HG03060 (cell line): ENCODE measurements at regions not wholly inside any gene's neighbourhood (a gene's known extent, or its start where the extent isn't known, plus 50 kb on each side); places are given as distances from the start of the nearest gene placed in this dataset.

Experiments used
- ATAC-seq: cut with Tn5 transposase; IDR thresholded peaks from one replicate; pipeline ENCODE4 v1.9.1; 2021; ENCODE audit warnings: low read depth, moderate number of reproducible peaks; ENCODE audit not compliant: unreplicated experiment

DNA sequence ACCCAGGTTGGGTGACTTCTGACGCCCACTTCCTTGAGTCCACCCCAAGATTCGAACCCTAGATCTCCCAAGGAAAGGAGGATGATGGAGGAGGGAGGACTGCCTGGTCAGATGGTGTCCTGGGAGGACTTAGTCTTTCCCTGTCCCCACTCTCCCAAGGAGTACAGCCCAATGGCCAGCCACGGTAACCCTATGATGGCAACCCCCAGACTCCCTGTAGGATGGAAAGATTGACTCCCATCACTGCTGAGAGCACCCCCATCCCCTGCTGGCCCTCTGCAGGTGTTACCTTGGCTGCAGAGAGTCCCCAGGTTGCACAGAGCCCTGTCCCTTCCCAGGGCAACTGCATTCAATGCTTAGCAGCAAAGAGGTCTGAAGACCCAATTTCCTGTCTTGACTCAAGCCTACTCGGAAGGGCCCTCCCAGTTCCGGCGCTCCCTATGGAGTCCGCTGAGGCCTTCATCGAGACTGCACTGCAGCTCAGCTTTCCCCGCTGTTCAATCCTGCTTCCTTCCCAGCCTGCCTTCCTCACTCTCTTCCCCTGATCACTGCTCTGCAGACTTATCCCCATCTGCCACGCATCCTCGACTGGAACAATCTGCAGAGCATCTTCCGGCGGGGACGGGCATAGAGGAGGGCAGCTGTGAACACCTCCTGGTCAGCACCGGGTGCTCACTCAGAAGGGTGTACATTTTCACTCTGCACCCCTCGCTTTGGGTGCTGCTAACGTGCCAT is 50.8 kb upstream of the OCM2 start:
- no peak for ATAC-seq

DNA sequence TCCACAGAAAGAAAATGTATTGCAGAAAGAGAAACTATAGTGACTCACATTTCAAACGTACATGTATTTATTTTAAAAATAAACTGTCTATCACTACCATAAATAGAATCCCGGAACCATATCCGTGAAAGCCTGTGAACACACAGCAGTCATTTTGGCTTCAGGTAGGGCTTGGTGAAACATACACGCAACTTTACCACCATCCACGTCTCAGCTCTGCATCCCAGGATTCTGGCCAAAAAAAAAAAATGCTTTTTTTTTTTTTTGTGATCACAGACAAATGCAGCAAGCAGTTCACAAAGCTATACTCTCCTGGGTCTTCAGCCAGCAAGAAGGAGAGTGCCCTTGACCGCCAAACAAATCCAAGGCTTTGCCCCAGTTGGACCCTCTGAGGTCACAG is 56.8 kb upstream of the OCM2 start:
- no peak for ATAC-seq

DNA sequence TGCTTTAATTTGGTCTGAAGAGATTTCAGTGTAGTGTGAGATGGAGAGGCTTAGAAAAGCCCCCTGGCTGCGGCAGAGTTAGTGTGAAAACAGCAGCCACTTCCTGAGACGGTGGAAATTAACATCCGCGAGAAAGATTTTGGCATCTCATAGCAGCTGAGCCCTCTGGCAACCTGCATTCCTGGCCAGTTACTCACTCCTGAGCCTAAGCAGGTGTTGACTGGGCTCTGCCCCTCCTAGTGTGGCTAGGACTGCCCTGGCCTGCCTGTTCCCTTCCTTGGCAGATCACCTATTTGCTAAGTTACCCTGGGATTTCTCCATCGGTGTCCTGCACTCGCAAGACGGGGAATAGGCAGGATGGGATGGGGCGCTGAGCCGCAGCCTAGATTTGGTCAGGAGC is 57.6 kb upstream of the LMTK2 start:
- ATAC-seq, result no peak

DNA sequence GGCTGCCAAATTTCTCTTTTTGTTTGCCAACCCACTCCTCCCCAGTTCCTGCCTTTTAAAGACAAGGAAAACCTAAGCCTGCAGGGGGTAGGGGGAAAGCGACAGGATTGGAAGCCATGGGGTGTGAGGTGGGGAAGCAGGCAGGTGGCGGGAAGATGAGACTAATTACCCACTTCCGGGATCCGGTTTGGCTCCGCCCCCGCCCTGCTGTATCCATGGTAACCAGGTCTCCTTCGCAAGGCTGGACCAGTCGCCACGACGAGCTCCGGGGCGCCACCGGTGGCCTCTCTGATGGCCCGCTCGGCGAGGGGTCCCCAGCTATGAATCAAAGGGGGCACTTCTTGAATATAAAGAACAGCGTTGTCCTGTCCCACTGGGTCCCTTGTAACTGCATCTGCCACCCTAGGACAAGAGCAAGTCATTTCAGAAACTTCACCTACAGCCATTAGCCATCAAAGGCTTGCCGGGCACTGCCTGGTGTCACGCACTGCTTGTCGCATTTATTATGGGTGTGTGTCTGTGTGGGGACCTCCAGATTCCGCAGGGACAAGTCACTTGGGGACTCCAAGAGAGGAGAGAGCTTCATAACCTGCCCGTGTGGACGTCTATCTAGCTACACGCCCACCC is 55.4 kb upstream of the LMTK2 start:
- ATAC-seq, result peak; percentile 37

DNA sequence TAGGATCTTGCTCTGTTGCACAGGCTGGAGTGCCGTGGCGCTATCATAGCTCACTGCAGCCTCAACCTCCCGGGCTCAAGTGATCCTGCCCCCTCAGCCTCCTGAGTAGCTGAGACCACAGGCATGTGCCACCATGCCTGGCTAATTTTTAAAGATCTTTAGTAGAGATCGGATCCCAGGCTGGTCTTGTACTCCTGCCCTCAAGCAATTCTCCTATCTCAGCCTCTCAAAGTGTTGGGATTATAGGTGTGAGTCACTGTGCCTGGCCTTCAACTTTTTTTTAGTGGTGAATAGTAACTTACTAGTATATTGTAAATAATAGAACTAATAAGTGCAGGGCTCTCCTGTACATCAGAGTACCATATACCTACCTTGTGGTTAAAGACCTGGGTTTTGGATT is 52.1 kb upstream of the LMTK2 start:
- ATAC-seq, result no peak

DNA sequence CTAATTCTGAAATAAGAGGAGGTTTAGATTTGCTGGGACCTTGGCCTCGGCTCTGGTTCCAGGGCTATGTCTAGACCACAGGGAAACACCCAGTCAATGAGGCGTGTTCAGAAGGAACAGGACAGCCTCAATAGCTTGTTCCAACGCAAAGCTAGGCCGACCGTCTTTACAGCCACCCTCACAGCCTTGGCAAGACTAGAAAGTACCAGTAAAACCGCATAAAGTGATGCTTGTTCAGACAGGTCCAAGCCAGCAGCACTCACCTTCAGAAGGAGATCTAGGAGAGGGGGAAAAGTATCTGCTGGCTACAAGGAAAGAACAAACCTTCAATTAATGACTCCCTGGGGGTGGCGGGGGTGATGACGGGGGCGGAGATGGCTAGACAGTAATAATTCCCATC is 50.1 kb upstream of the LMTK2 start:
- ATAC-seq, result no peak
